ENCODE measurements at regions not wholly inside any gene's neighbourhood (a gene's known extent, or its start where the extent isn't known, plus 50 kb on each side); places are given as distances from the start of the nearest gene placed in this dataset.

DNA sequence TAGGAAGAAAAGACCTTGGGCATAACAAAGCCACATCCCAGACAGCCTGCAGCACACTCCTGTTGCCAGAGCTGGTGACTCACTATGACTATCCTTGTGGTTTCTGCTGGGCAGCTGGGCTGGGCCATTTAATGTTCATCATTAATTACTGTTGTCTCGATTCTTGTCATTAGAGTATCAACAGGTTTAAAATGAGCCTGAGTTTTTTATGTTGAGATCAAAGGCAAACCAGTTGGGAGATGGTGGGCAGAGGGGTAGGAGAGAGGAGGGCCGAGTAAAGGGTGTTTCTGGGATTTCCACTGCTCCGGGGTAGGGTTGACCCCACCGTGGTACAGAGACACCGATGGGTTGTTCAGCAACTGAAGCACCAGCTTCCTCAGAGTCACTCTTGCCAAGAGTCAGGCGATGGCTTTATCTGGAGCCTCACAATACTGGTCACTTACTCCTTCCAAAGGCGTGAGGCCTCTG, 128.7 kb upstream of the LYZL1 start:
- Mint-ChIP-seq H3K4me1 (no peaks in the 10 kb centered on the region), H3K4me3 (no peak overlapping the region), H3K27ac (no peak overlapping the region), H3K9me3 (peaks cover 16% of the 10 kb centered on the region), H3K27me3 (ENCODE audit: low read depth) (peaks cover 5% of the 10 kb centered on the region), H3K36me3 (ENCODE audit: low read depth) (peaks cover 4% of the 10 kb centered on the region)
- TF ChIP-seq, protein P1, sequence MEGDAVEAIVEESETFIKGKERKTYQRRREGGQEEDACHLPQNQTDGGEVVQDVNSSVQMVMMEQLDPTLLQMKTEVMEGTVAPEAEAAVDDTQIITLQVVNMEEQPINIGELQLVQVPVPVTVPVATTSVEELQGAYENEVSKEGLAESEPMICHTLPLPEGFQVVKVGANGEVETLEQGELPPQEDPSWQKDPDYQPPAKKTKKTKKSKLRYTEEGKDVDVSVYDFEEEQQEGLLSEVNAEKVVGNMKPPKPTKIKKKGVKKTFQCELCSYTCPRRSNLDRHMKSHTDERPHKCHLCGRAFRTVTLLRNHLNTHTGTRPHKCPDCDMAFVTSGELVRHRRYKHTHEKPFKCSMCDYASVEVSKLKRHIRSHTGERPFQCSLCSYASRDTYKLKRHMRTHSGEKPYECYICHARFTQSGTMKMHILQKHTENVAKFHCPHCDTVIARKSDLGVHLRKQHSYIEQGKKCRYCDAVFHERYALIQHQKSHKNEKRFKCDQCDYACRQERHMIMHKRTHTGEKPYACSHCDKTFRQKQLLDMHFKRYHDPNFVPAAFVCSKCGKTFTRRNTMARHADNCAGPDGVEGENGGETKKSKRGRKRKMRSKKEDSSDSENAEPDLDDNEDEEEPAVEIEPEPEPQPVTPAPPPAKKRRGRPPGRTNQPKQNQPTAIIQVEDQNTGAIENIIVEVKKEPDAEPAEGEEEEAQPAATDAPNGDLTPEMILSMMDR (IDR thresholded peaks at IDR 0.05; ENCODE audit: unreplicated experiment in 3 of 3) = no peak

- Mint-ChIP-seq H3K4me3 (no peak overlapping the region), H3K27me3 (ENCODE audit: low read depth) (peaks cover 5% of the 10 kb centered on the region), H3K36me3 (ENCODE audit: low read depth) (peaks cover 8% of the 10 kb centered on the region), H3K27ac (no peak overlapping the region), H3K4me1 (no peaks in the 10 kb centered on the region), H3K9me3 (peaks cover 38% of the 10 kb centered on the region)
- TF ChIP-seq, protein P1 (IDR thresholded peaks at IDR 0.05; ENCODE audit: unreplicated experiment in 3 of 3) = no peak
Observed at GRCh38 chr10:29163746-29164145, 125.1 kb upstream of the LYZL1 start.

GRCh38 chr10:29166713-29167112, 122.2 kb upstream of the LYZL1 start:
- no peaks in the 10 kb centered on the region for H3K4me1 Mint-ChIP-seq
- H3K27me3 Mint-ChIP-seq (ENCODE audit: low read depth) = peaks cover 8% of the 10 kb centered on the region
- H3K9me3 Mint-ChIP-seq = peaks cover 55% of the 10 kb centered on the region
- TF ChIP-seq, protein P1 (IDR thresholded peaks at IDR 0.05; ENCODE audit: unreplicated experiment in 3 of 3) = no peak
- no peak overlapping the region for H3K4me3 Mint-ChIP-seq
- H3K27ac Mint-ChIP-seq = no peak overlapping the region
- peaks cover 12% of the 10 kb centered on the region for H3K36me3 Mint-ChIP-seq (ENCODE audit: low read depth)

DNA sequence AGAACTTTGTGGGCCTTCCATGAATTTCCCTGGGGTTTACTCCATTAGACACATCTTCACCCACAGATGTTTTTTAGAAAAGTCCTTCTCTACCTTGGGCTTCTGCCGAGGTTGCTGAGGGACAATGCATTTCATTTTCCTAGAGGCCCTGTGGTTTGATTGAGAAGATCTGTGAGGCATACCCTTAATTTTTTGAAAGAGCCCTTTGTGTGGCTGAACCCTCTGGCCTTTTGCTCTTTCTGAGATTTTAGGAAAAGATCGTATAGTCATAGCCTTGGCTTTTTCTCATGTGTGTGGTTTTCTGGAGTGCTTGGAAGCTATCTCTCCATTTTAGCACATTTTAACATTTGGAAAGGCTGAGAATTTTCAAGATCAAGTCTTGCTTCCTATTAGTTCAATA, 119.8 kb upstream of the LYZL1 start:
- peaks cover 8% of the 10 kb centered on the region for H3K27me3 Mint-ChIP-seq (ENCODE audit: low read depth)
- peaks cover 12% of the 10 kb centered on the region for H3K36me3 Mint-ChIP-seq (ENCODE audit: low read depth)
- peaks cover 61% of the 10 kb centered on the region for H3K9me3 Mint-ChIP-seq
- H3K4me3 Mint-ChIP-seq = no peak overlapping the region
- no peaks in the 10 kb centered on the region for H3K4me1 Mint-ChIP-seq
- TF ChIP-seq, protein P1 (IDR thresholded peaks at IDR 0.05; ENCODE audit: unreplicated experiment in 3 of 3) = no peak
- no peak overlapping the region for H3K27ac Mint-ChIP-seq

DNA sequence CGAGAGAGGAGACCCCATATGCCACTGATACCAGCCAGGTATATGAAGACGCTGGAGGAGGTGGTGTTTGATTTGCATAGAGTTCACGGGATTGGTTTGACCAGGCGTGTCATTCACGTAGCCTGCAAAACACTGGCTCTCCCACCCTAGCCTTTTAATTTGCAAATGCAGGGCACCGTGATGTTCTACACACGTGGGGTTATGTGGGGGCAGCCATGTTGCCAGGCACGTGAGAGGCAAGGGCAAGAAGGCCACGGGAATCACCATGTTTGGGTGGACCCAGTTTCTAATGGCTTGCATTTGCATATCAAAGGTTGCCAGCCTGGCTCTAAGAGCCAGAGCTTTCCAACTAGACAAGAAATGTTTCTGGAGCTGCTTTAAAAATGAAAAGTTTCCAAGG, 117.2 kb upstream of the LYZL1 start:
- TF ChIP-seq, protein P1 (IDR thresholded peaks at IDR 0.05; ENCODE audit: unreplicated experiment in 3 of 3) = no peak
- H3K4me3 Mint-ChIP-seq = no peak overlapping the region
- H3K27ac Mint-ChIP-seq = no peak overlapping the region
- H3K4me1 Mint-ChIP-seq = no peaks in the 10 kb centered on the region
- H3K9me3 Mint-ChIP-seq = peaks cover 36% of the 10 kb centered on the region
- H3K27me3 Mint-ChIP-seq (ENCODE audit: low read depth) = peaks cover 14% of the 10 kb centered on the region
- H3K36me3 Mint-ChIP-seq (ENCODE audit: low read depth) = peaks cover 4% of the 10 kb centered on the region

DNA sequence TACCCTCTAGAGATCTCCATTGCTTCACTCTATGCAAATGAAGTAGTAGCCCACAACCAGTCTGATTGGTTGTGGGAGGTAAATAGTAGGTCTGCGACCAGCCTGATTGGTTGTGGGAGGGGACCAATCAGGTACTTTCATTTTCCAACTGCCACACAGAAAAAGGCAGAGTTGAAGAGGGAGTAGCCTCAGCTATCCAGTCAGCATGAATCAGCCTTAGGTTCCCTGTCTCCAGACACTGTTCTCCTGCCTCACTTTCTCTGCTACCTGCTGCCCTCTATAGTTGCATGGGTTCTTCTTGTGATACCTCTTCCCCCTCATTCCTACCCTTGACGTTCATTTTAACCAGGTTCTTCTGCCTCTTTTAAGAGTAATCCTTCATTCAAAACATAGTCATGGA, 114.5 kb upstream of the LYZL1 start:
- Mint-ChIP-seq H3K4me1 (no peaks in the 10 kb centered on the region), H3K27ac (no peak overlapping the region), H3K9me3 (peaks cover 23% of the 10 kb centered on the region), H3K4me3 (no peak overlapping the region), H3K36me3 (ENCODE audit: low read depth) (peaks cover 4% of the 10 kb centered on the region), H3K27me3 (ENCODE audit: low read depth) (peaks cover 13% of the 10 kb centered on the region)
- TF ChIP-seq, protein P1 (IDR thresholded peaks at IDR 0.05; ENCODE audit: unreplicated experiment in 3 of 3) = no peak

All from nephron (organoid).